Activated naive CD4-positive, alpha-beta T cell (primary cell): ENCODE measurements at regions not wholly inside any gene's neighbourhood (a gene's known extent, or its start where the extent isn't known, plus 50 kb on each side); places are given as distances from the start of the nearest gene placed in this dataset.

Experiments used
- DNase-seq, 4 experiments: peaks; one replicate each; lab custom pipeline; 2025; lab: John Stamatoyannopoulos, UW

- no peak for DNase-seq
Observed at GRCh38 chr3:68306571-68306970, 625.8 kb downstream of the TAFA4 start.

DNA sequence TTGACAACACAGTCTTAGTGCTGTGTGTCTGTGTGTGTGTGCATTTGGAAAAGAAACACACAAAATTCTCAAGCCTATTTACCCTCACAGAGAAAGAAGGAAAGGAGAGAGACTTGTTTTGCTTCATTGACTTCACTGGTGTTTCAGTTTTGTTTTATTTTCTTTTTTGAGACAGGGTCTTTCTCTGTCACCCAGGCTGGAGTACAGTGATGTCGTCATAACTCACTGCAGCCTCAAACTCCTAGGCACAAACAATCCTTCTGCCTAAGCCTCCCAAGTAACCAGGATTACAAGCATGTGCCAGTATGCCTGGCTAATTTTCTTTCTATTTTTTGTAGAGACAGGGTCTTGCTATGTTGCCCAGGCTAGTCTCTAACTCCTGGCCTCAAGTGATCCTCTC is 636.9 kb downstream of the TAFA4 start:
- DNase-seq, result no peak

DNA sequence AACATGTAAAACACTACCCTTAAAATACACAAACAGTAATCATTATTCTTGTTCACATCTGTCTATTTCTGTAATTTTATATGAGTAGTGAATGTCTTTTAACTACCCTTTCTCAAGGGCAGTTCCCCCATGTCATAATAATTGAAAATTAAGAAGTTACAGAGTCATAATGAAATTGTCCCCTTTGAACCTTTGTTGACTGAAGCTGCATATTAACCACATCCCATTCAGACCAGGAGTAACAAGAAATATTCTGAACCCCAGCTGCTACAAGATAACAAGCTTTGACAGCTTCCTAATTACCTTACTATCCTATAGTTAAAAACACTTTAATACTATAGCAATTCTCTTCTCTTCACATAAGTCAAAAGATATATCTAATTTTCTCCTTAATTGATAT is 635.9 kb upstream of the SUCLG2 start:
- no peak for DNase-seq

GRCh38 chr3:68288085-68288484 is 633.7 kb upstream of the SUCLG2 start:
- DNase-seq, result no peak

DNA sequence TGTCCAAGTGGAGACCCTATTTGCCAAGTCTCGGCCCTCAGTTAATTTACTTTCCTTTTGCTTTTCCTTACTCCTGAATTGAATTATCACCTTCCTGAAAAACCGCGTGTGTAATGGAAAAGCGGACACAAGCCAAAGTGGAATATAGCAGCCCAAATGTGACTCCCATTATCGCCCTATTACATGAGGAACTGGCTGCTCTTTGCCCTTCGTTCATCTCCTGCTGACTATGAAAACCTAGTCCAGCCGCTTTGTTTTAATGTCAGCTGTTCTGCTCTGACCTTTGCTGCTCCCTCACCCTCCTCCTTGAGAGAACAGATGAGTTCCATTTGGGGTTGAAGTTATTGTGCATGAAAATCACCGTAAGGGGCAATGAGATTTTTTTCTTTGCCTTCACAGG is 632.7 kb upstream of the SUCLG2 start:
- no peak for DNase-seq

DNA sequence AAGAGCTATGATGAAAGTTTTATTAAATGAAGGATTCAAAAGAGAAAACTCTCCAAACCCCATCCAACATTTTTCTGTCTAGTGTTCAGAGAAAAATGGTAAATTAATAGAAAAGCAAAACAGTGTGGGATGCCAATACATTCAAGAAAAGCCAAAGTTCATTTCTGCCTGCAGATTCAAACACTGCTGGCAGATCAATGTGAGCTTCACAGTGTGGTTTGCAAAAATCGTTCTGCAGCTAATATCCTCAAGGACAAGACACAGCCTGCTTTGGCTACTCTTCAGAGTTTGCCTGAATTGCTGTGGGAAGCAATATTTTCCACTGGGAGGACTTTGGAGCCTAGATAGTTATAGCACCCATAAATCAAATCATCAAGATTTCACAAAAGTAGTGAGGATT is 619.9 kb upstream of the SUCLG2 start:
- no peak for DNase-seq

DNA sequence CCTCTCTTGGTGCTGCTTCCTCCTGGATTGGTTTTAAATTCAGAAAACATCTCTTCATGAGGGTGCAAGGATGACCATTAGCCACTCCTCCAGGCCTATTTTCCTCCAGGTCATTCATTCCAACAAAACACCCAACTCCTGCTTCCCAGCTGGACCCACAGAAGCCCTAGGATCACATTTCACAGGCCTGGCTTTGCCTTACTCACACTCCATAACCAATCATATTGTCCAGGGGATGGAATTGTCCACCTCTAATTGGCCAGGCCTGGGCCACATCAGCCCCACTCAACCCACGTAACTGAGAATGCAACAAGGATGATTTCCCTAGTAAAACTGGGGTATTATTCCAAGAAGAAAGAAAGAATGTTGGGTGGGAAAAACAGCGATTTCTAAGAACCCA is 616.7 kb upstream of the SUCLG2 start:
- no peak for DNase-seq

- DNase-seq, result peak in 1 of 4 experiments; percentile 1
Observed at GRCh38 chr3:68256635-68257223, 602.3 kb upstream of the SUCLG2 start.

GRCh38 chr3:68249265-68249664 is 594.9 kb upstream of the SUCLG2 start:
- DNase-seq, result no peak

DNA sequence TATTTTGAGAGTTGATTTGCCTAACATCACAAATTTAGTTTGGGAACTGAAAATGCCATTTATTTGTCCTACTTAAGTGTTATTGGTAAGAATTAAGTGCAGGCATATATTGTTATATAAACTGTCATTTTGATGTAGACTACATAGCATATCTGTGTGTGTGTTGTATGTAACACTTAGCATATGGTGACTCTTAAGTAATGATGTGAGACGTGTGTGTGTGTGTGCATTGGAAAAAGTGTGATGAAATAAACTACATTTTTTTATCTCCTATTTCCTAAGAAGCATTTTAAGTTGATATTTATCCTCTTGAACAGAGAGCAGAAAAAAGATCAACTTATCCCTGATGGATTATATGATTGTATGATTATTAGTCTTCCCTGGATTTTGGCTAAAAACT is 588.2 kb upstream of the SUCLG2 start:
- DNase-seq, result no peak

- DNase-seq, result no peak
Observed at GRCh38 chr3:68239542-68239941, 585.1 kb upstream of the SUCLG2 start.

GRCh38 chr3:68234076-68234780 is 579.8 kb upstream of the SUCLG2 start:
- DNase-seq, result no peak

- DNase-seq, result no peak
Observed at GRCh38 chr3:68228856-68229255, 574.4 kb upstream of the SUCLG2 start.

- no peak for DNase-seq
Observed at GRCh38 chr3:68220832-68221231, 566.4 kb upstream of the SUCLG2 start.

GRCh38 chr3:68211637-68212036 is 557.2 kb upstream of the SUCLG2 start:
- DNase-seq, result no peak

GRCh38 chr3:68210635-68211034 is 556.2 kb upstream of the SUCLG2 start:
- DNase-seq, result no peak

DNA sequence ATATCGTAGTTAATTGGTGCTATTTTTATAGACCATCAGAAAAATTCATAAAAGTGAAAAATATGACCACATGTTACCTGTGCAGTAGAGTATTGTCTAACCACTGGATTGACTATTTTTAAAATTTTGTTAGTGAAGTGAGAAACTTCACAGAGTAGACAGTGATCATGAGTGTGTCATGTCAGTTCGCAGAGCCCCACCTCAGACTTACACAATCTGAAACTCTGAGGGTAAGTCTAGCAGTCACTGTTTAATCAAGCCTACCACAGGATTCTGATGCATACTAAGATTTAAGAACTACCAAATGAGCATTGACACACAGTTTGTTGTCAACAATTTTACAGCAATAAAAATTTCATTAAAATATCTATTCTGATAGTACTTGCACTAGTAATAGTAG is 552.9 kb upstream of the SUCLG2 start:
- DNase-seq, result no peak

GRCh38 chr3:68206524-68207117 is 552.2 kb upstream of the SUCLG2 start:
- no peak for DNase-seq

- DNase-seq, result no peak
Observed at GRCh38 chr3:68186733-68187132, 532.3 kb upstream of the SUCLG2 start.

DNA sequence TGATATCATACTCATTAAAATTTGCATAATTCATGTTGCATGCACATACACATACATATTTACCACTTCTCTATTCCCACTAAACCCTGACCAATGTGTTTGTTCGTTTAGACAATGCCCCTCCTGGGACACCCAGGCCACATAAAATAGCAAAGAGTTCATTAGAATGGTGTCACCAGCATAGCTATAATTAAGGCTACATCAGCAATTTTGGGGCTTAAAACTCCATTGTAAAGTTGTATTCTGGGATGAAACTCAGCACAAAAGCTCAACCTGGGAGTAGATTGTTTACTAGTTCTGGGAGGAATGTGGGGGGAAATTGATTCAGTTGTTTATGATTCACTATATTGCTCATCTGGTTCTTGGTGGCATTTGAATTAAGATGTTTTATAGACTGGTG is 522.2 kb upstream of the SUCLG2 start:
- DNase-seq, result no peak

DNA sequence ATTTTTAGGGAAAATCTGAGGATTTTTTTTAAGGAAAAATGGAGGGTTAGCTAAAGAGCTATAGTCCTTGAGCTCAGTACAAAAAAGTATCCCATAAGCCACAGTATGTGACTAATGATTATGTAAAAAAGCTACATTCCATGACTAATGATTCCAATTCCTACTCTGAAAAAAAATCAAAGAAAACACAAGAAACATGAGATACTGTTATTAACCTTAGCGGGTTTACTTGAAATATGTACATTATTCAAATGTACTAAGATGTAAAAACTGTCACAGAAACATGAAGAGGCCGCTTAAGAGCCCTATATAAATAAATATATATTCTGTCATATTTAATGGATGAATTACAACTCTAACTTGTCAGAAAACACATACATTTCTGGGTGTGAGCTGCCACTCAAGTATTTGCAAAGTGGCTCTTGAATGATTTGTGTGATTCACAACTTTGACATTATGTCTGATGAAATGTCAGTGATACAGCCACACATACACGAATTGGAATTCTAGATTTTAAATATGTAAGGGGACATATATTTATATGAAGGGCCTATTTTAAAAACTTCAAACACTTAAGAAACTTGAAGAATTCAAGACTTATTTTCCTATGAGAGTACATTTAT is 518.7 kb upstream of the SUCLG2 start:
- DNase-seq, result no peak

- DNase-seq, result no peak
Observed at GRCh38 chr3:68172039-68172438, 517.6 kb upstream of the SUCLG2 start.

DNA sequence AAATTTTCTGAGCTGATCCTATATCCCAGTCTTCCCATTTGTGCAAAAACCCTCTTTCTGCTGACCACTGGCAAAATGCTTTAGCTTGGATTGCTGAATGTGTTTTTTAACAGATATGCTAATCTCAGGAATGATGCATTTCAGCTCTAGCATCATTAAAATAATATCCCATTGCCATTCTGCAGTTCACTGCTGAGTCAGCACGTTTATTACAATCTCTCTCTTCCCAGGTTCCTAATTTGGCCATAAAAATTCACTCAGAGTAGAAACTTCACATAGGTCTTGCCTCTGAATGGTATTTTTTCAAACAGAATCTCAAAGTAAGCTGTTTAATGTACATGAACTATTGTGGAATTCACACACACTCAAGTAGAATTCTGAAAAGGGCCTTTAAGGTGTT is 509.6 kb upstream of the SUCLG2 start:
- no peak for DNase-seq
